ENCODE measurements at regions not wholly inside any gene's neighbourhood (a gene's known extent, or its start where the extent isn't known, plus 50 kb on each side); places are given as distances from the start of the nearest gene placed in this dataset.

DNA sequence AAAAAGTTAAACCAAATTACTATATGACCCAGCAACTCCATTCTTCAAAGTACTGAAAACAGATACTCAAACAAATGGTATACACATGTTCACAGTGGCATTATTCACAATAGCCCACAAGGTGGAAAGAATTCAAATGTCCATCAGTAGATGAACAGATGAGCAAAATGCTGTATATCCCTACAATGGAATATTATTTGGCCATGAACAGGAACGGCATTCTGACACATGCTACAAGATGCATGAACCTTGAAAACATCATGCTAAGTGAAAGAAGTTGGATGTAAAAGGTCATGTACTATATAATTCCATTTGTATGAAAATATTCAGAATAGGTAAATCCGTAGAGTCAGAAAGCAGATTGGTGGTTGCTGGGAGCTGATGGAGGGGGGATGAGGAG is 73.5 kb upstream of the XYLT1 start:
- DNase-seq, result no peak

DNA sequence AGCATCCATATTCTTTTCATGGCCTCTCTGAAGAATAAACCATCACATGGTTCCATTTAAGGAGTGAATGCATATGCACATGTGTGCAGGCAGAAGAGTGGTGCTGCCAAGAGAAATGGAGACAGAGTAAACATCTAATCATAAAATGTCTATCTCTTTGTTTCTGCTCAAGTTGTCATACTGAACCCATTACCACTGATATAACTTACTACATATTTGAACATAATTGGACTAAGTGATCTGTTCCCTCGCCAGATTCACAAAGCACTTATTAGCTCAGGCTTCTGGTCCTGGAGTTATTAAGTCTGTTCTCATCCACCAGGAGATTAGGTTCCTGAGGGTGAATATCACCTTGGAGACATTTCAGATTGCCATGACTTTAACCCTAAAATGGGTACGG is 72.3 kb upstream of the XYLT1 start:
- no peak for DNase-seq

DNA sequence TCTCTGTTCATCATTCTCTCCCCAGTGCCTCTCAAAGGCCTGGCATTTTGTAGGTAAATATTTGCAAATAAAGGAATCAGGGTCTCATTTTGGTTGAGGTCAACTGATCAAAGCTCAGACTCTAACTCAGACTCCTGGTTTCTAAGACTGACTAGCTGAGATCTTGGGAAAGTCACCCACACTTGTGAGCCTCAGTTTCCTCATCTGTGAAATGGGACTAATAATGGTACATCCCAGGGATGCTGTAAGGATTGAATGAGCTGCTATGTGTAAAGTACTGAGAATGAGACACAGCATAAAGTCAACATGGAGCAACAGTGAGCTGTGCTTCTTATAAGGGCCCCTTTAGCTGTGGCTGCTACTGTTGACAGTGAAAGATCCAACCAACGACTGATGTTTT is 70.6 kb upstream of the XYLT1 start:
- no peak for DNase-seq

DNA sequence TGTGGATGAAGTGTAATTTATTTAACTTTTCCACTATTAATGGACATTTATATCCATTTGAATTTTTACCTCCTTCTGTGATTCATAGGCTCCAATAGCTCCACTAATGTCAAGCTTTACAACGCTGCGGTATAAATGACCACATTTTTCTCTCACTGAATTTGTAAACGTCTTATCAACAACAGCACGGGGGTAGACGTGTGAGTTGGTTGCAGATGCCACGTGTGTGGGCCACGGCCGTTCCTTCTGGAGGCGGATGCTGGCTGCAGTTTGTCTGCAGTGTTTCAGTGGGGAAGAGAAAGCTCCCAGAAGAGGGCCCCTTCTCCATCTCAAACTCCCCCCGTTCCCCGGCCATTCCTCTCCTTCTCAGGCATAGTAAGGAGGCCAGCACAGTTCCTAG is 68.2 kb upstream of the XYLT1 start:
- no peak for DNase-seq

DNA sequence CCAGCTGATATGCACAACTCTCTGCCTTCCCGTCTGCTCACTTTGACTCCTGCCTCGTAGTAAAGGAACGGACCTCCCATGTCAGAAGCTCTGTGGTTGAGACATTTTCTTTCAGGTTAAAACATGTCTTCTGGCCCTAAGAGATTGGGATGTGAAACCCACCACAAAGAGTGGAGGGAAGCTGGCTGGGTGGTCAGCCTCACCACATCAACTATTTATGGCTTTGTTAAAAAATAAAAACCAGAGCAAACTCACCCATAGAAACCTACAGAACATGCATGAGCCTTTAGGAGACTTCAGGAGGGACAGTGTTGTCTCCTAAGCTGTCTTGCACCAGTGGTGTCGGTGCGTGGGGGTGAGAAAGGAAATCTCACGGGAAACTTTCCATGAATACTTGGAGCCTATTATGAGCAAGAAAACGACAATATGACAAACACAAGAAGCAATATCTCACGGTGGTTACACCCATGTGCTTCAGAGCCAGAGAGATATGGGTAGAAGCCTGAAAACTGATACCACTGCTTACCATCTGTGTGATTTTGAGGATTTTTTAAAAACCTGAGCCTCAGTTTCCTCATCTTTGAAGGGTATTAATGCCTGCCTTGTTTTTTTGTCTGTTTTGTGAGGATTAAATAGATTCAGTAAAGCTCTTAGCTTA is 61.7 kb upstream of the XYLT1 start:
- no peak for DNase-seq

DNA sequence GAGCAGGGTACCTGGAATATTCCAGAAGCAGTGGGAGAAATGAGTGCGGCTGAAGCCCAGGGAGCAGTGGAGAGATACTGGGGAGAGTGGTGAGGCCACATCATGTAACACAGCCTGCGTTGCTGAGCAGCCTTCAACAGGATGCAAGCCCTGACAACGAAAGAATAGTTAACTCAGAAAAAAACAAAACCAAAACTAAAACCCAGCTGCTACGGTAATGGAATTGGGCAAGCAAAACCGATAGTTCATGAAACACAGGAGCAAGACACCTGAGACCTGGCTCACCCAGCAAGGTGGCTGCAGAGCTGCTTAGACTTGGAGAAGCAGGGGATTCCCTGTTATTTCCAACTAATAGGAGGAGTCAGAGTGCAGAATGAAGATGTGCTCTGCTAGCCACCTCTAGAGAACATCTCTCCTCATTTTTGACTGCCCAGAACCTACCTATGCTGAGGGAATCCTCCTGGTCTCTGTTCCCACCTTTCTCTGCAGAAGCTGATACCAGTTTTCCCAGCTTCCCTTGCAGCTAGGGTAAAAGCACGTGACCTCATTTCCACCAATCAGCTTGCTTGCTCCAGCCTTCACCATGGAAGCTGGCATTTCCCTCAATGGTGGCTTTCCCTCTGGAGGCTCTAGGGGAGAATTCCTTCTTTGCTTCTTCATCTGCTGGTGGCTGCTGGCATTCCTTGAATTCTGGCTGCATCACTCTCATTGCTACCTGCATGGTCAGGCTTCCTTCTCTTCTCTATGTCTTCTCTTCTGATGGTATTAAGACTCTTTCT is 59.4 kb upstream of the XYLT1 start:
- no peak for DNase-seq

DNA sequence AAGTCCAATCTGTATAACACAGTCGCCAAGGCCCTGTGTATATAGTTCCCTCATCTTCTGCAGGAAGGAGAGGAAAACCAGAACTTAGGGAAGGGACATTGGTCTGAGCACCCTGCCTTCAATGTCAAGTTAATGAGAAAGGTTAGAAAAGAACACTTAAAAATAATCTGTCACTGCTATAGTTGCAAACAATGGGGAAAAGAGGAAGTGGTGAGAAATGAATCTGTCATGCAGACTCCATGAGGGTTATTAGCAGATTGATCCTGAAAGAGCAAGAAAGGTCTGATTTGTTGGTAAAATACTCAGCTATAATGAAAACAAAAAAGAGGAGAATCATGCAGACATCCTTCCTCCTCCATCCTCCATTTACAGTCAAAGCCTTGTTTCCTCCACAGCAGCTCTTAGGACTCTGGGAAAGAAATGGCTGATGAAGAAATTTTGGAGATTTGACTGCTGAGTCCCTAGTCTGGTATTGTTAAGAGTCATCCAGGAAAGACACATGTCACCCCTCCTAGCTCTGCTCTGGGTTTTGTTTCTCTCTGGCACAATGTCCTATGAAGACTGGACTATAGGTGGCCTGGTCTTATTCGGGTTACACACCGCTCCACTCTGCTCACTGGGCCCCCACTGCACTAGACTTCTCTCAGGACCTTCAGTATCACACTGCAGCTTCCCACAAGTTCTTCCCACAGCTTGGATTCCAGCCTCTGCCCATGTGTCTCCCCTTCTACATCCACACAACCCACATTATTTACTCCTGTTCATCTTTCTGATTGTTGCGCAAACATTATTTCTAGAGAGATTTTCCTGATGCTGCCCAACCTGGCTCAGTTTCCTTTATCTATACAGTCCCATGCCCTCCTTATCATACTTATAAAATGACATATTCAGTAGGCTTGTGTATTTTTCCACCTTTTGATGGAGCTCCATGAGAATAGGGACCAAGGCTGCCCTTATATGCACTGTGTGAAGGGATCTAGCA is 56.5 kb upstream of the XYLT1 start:
- DNase-seq, result no peak

DNA sequence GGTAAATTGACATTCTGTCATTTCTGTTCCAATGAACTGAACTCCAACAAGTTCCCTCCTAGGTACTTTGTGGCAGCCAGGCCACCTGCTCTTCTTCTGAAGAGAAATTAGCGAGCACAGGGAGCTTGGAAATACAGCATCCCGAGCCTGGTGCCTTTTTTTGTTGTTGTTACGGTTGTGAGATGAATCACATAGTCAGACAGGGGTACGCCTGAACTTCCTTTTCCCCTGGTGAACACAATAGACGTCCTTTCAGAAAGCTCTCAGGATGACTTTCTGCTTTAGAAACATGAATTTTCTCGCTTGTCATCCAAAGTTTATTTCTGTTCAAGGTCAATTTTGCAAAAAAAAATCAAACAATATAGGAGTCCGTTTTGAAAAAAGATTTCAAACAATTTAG is 53.9 kb upstream of the XYLT1 start:
- no peak for DNase-seq

DNA sequence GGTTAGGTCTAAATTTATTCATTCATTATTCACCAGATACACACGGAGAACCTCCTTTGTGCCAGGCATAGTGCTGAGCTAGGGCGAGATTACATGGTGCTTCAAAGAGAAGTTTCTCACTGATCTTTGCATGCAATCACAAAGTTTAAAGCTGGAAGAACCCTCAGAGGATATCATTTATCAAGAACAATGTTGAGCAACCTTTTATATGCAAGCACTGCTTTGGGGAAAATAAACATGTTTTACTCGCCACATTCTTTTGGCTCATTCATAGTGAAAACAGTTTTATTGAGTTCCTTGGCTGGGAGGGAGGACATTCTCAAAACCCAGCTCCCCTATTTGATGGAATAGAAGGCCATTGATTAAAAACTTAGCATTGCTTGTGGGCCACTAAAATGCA is 49.8 kb upstream of the XYLT1 start:
- DNase-seq, result no peak
